T-helper 1 cell (primary cell): ENCODE measurements at regions not wholly inside any gene's neighbourhood (a gene's known extent, or its start where the extent isn't known, plus 50 kb on each side); places are given as distances from the start of the nearest gene placed in this dataset.

ENCODE experiments used
- DNase-seq, 5 donors: peaks; one replicate each; pipeline ENCODE4 v3.0.0-alpha.2; 2012 to 2020

DNA sequence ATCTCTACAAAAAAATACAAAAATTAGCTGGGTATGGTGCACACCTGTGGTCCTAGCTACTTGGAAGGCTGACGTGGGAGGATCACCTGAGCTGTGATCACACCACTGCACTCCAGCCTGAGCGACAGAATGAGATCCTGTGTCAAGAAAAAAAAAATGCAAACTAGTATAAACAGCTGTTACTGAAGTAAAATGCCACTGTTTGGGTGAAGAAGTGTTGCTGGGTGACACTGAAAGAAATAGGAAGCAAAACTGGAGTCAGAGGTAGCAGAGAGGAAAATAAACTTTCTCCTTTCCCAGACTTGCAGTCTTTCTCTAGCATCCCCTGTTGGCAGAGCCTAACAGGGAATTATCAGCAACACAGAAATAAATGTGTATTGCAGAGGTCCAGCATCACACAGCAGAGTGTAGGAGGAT, 241.2 kb upstream of the PREP start:
- DNase-seq = no peak

GRCh38 chr6:105642708-105643107, 239.8 kb upstream of the PREP start:
- DNase-seq = no peak

- no peak for DNase-seq
These were observed 238.6 kb upstream of the PREP start for GRCh38 chr6:105641504-105641903.

- no peak for DNase-seq
These were observed 236.2 kb upstream of the PREP start for GRCh38 chr6:105639124-105639523.

DNA sequence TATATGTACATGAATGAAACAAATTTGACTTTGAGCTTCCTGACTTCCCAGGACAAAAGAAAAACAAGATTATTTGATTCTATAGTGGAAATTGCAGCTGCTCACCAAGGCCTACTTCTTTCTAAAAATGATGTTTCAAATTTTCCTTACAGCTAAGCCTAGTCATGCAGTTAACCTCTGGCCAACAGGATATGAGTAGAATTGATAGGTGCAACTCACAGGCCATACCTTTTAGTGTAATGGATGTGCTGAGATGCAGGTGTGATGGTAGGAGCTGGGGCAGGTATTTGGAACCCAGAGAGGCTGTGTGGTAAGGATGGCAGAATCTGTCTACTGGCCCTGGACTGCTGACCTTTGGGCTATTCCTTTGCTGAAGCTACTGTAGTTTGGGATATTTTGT, 230.9 kb upstream of the PREP start:
- DNase-seq = no peak

DNA sequence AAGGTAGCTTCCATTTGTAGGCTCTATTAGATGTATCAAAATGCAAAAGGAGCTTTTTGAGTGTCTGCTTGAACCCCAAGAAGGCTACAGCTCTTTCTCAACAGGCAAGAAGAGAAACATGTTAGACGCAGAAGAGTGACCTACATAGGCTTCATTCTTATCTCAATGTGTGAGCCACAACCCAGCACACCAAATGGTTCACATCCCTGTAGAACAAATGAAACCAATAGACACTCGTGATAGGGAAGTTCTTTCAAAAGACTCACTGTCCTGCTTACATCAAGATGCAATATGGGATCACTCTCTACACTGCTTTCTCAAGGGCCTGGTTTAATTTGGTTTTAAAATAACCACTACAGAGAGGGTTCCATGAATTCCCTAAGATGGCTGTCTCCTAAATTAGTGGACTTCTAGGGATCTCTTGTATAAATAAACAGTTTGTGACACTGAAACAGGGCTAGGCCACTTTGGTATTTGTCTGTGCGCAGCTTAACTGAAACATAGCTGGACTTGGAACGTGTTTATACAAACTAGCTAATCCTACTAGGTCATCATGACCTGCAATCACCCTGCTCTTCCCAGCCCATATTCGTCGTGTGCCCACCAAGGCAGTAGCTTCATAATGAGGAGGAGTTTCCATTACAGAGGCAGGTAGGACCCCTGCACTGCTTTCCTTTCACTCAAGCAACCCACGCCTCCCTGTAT, 225.4 kb upstream of the PREP start:
- no peak for DNase-seq

DNA sequence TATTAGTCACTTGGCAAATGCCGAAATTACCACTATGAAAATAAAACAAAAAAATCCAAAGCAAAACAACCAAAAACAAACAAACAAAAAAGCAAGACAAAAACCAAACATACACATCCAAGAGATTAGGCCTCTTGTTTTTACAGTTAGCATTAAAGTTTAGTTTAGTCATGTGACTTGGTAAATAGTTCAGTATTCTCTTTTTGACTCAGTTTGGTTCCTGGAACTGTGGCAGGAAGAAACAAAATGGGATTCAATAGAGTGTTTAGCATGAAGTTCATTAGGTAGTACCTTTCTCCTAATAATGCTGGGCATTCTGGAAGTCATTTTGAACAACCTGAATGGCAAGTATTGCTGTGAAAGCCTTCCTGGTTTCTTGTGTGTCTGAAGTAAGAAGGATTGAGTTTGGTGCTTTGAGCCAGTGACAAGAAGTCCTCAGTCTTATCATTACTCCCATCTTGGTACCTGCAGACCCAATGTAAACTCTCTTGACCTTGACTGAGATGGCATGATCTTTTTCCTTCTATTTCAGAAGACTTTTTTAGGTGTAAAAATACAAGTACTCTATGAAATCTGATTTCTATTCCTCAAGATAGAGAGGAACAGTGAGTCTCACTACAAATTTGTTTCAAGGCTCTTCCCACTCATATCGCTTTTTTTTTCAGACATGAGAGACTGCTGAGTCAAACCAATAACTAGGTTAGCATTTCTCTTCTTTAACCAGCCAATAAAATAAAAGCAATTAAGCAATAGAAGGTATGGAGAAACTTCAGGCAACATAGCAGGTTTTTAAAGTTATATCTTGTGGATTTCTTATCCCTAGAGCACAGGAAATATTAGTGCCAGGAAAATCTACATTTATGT, 223.6 kb upstream of the PREP start:
- peak in 1 of 5 donors; percentile 76 for DNase-seq

DNA sequence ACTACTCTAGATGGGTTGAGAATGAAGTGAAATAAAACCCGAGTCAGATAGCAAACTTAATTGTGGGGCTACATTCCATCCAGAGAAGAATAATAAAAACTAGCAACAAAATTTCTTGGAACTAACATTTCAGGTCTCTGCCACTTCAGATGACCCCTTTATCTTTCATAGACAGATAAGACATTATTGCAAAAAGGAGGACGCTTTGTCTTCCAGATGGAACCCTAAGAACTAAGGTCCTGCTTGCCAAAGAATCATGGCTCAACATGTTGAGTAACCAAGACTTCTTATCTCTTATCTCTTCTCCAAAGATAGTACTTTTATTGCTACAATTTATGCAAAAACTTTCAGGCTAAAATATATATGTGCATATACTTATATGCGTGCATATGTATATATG, 221.1 kb upstream of the PREP start:
- no peak for DNase-seq

DNA sequence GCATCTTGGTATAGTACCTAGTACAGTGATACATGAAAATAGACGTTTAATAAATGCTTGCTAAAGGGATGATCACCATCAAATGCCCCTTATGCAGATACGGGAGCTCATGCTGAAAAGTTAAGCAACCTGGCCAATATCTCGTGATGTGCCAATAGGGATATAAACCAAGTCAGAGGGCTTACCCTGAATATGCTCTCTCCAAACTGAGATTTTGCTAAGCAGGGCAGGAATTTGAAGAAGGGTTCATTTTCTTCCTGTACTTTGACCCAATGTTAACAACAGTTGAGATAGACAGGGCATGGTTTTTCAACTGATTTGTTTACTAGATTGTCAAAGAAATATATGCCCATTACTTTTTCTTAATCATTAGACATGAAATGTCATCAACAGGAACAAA, 219.3 kb upstream of the PREP start:
- DNase-seq = no peak

DNA sequence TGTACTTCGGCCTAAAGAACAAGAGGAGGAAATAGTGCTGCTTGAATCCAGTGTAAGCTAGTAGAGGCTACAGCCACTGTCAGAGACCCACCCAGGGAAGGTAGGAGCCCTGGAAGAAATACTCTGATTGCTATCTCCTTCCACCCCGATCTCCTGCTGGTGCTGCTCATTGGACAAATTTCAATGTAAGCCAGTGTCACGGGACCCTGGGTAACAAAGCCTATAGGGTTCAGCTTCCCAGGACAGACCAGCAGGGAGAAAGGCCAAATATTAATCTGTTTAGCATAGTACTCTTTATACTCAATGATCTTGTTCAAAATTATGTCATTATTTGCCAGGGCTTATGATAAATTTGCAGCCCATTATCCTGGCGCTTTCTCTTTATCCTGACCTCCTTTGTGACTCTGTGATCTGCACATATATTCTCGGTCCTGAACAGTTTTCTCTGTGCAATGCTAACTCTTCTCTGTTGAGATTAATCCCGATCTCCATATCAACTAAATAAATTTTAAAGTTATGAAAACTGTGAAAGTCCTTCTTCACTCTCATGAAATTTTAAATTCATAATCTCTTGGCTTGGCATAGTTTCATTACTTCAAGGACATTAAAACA, 218.8 kb upstream of the PREP start:
- DNase-seq = no peak

GRCh38 chr6:105620878-105621277, 218.0 kb upstream of the PREP start:
- DNase-seq = peak in 1 of 5 donors; percentile 82

DNA sequence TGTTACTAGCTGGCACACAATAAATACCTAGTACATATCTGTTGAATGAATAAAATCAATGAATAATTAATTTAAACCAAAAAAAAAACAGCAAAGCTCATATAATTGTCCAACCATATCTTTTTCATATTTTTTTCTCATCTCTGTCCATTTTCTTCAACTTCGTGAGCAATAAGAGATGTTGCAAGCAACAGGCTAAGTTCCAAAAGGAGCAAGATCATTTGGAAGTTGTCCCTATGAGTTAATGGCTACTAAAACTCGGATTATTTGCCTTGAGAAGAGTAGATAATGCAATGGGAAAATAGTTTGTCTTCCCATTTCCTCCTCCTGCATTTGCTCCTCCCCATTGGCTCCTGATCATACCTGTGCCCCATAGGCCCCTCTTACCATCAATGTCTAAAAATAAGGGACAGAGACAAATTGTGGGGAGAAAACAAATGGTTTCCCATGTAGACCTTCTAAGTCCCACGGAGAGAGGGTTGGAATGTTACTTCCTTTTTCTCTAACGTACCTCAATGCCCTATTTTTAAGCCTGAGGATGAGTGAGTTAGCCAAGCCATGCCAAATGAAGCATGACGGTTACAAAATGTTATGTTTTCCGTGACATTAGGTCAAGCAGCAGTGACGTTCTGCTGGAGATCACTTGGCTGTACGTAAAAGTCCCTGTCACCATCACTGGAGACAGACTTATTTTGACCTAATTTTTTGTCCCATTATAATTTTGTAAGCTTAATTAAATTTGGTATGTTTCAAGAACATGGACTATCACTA, 217.3 kb upstream of the PREP start:
- no peak for DNase-seq

GRCh38 chr6:105618247-105618646, 215.4 kb upstream of the PREP start:
- DNase-seq = no peak

- no peak for DNase-seq
These were observed 213.6 kb upstream of the PREP start for GRCh38 chr6:105616521-105616920.

GRCh38 chr6:105611606-105612005, 208.7 kb upstream of the PREP start:
- no peak for DNase-seq

DNA sequence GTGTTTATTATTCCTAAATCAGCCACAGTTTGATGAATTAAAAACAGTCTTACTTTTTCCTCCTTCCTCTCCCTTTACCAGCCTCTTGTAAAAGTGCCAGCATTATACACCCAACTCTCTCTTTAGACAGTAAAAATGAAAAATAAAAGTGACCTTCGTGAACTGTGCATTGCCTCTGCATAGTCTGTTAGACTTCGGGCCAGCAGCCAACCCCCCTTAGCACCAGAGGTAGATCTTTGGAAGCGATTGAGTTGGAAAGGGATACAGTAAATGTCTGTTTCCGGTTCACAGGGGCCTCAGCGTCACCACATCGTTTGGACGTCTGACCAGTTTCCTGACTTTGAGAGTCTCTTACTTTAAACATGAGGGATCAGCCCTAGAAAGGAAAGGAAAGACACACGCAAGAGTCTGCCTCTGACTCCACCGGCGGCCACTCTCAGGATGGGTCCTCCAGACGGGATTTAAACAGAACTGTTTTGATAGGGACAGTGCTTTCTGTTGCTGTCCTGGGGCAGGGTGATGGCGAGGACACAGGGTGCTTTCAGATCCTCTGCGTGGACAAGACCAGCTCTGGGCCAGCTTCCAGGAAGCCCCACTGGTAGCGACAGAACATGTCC, 206.6 kb upstream of the PREP start:
- no peak for DNase-seq

- no peak for DNase-seq
These were observed 206.0 kb upstream of the PREP start for GRCh38 chr6:105608711-105609374.

DNA sequence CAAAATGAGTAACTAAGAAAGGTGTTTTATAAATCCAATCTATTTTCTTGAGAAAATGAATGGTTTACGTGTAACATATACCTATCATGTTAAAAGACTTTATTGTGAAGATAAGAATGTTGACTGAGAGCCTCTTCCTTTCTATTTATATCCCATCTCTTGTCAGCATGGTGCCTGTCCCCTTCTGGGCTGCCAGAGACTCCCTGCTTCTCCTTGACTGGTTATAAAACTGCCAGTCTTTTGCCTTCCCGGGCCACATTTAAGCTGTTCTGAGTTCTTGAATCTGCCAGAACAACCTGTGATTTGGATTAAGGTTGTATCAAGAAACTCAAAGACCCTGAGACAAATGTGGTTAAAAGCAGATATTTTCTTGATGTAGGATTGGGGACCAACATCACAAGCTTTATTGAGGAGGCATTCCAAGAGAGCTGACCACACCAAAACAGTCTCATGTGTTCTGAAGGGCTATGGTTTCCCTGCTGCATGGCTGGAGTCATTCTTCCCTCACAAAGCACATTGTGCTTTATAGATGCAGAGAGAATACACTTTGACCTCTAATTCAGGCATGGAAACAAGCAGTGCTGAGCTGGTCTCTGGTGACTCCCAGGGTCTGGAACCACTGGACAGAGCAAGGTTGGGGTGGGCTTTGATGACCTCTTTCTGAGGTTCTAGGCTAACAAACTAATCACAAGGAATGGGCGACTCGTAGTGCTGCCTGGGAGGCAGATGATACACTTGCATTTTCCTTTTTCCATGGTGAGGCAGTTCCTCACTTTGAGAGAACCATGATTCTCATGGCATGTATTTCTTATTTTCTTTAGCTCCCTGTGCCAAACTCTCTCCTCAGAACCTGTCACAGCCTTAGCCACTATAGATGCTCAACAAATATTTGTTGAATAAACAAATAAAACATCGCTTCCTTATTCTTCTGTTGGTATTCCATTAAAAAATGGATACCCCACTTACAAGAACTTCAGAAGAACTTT, 205.0 kb upstream of the PREP start:
- no peak for DNase-seq

GRCh38 chr6:105606831-105607463, 204.1 kb upstream of the PREP start:
- DNase-seq = no peak

- no peak for DNase-seq
These were observed 201.7 kb upstream of the PREP start for GRCh38 chr6:105604587-105604884.
